OCI-LY7 (cell line): ENCODE measurements at regions not wholly inside any gene's neighbourhood (a gene's known extent, or its start where the extent isn't known, plus 50 kb on each side); places are given as distances from the start of the nearest gene placed in this dataset.
"Not testable (repeated sequence)": the region's sequence is repeated elsewhere in the genome, so short reads cannot be mapped to it uniquely, and the experiment has no call there.

Experiments
- BruUV-seq: library from RNA; stranded (reverse); fragments of 400-500 nt; replicated peaks from 2 replicates; lab custom pipeline; 2021; lab: Mats Ljungman, UMichigan
- CTCF ChIA-PET: fragments of 300-600 bp; sonication (Branson Sonifier 250); formaldehyde crosslinking; loops from one replicate; lab custom pipeline; 2022; ENCODE audit warnings: antibody characterized with exemption; ENCODE audit not compliant: unreplicated experiment; lab: Charles Lee
- POLR2A ChIA-PET: fragments of 300-600 bp; sonication (Branson Sonifier 250); formaldehyde crosslinking; loops from one replicate; lab custom pipeline; 2022; ENCODE audit warnings: antibody characterized with exemption; lab: Charles Lee
- DNase-seq: peaks from one replicate; pipeline ENCODE4 v3.0.0-alpha.2; 2015; ENCODE audit warnings: low spot score
- H2AFZ ChIP-seq: fragments of 200-600 bp; sonication (generic), shearing (Covaris generic); 2 replicates; pipeline ENCODE4 v1.6.1; 2014; ENCODE audit warnings: mild to moderate bottlenecking, antibody characterized with exemption, low read length, moderate library complexity
- H3K27ac ChIP-seq: fragments of 200-600 bp; sonication (generic); 2 replicates; pipeline ENCODE4 v1.5.1; 2014; ENCODE audit warnings: mixed run types, low read depth, mild to moderate bottlenecking, moderate library complexity, low read length, inconsistent platforms; ENCODE audit not compliant: poor library complexity, severe bottlenecking
- H3K36me3 ChIP-seq: fragments of 200-600 bp; sonication (generic); 2 replicates; pipeline ENCODE4 v1.6.1; 2014; ENCODE audit warnings: mild to moderate bottlenecking, antibody characterized with exemption, low read length, moderate library complexity, mixed read lengths; ENCODE audit not compliant: insufficient read depth
- H3K4me1 ChIP-seq: fragments of 200-600 bp; sonication (generic); 2 replicates; pipeline ENCODE4 v1.5.1; 2014; ENCODE audit warnings: mild to moderate bottlenecking, low read length; ENCODE audit not compliant: insufficient read depth, poor library complexity, severe bottlenecking
- H3K4me2 ChIP-seq: fragments of 200-600 bp; sonication (generic); 2 replicates; pipeline ENCODE4 v1.6.1; 2014; ENCODE audit warnings: mild to moderate bottlenecking, low read length
- H3K4me3 ChIP-seq: fragments of 200-600 bp; sonication (generic); 2 replicates; pipeline ENCODE4 v1.5.1; 2014; ENCODE audit warnings: mild to moderate bottlenecking, low read depth, low read length; ENCODE audit not compliant: poor library complexity, severe bottlenecking
- H3K79me2 ChIP-seq: fragments of 200-600 bp; sonication (generic); 2 replicates; pipeline ENCODE4 v1.6.1; 2016; ENCODE audit warnings: low read depth, mild to moderate bottlenecking, low read length, moderate library complexity, mixed read lengths; ENCODE audit not compliant: insufficient read depth
- H3K9me2 ChIP-seq: fragments of 200-600 bp; sonication (generic); 2 replicates; pipeline ENCODE4 v1.6.1; 2016; ENCODE audit warnings: mild to moderate bottlenecking, low read length, mixed read lengths; ENCODE audit not compliant: insufficient read depth
- H3K9me3 ChIP-seq: fragments of 200-600 bp; sonication (generic); 2 replicates; pipeline ENCODE4 v1.6.1; 2014; ENCODE audit warnings: mild to moderate bottlenecking, mixed run types, low read length, mixed read lengths
- H4K20me1 ChIP-seq: fragments of 200-600 bp; sonication (generic); 2 replicates; pipeline ENCODE4 v1.6.1; 2014; ENCODE audit warnings: mild to moderate bottlenecking, antibody characterized with exemption, low read length, moderate library complexity, mixed read lengths; ENCODE audit not compliant: insufficient read depth
- EZH2phosphoT487 ChIP-seq: fragments of 200-600 bp; sonication (generic); IDR thresholded peaks from 2 replicates; pipeline ENCODE4 v1.6.1; 2018; ENCODE audit warnings: low read depth, borderline replicate concordance, mild to moderate bottlenecking, mixed run types, antibody characterized with exemption, low read length, moderate library complexity, mixed read lengths
- intact Hi-C: fragments of 100-400 bp; cut with micrococcal nuclease; formaldehyde crosslinking; loops from one replicate; pipeline ENCODE4 v1.10.0; 2022; ENCODE audit not compliant: unreplicated experiment
- TF ChIP-seq, protein P1 (sequence below): fragments of 200-600 bp; sonication (generic); conservative IDR thresholded peaks from 2 replicates; pipeline ENCODE4 v1.5.1; 2014; ENCODE audit warnings: mild to moderate bottlenecking, antibody characterized with exemption, low read length, moderate library complexity, mixed read lengths

DNA sequence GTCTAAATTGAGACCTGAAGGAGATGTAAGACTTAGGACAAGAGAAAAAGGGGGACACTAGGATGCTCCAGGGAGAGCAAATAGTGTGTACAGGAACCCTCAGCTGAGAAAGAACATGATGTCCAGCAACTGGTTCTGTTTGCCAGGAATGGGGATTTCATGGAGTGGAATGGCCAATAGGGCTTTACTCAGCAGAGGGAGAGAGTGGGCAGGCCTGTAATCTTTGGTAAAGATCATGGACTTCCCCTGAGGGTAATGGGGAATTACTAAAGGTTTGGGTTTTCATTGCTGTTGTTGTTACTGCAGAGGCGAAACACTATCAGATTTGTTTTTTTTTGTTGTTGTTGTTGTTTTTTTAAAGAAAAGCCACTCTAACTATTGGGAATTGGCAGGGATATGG lies 99.0 kb downstream of the SCN11A start:
- CTCF ChIA-PET: no interaction called here
- H3K27ac ChIP-seq: no peak overlapping the region
- no peaks in the 10 kb centered on the region for H4K20me1 ChIP-seq
- no peaks in the 10 kb centered on the region for H3K9me2 ChIP-seq
- H2AFZ ChIP-seq: no peak overlapping the region
- POLR2A ChIA-PET: no interaction called here
- no peak for DNase-seq
- H3K4me3 ChIP-seq: no peak overlapping the region
- intact Hi-C loops: no loop called here
- H3K79me2 ChIP-seq: no peaks in the 10 kb centered on the region
- no peak overlapping the region for H3K4me2 ChIP-seq
- no peaks in the 10 kb centered on the region for H3K4me1 ChIP-seq
- no peak for TF ChIP-seq EZH2phosphoT487
- TF ChIP-seq, protein P1, sequence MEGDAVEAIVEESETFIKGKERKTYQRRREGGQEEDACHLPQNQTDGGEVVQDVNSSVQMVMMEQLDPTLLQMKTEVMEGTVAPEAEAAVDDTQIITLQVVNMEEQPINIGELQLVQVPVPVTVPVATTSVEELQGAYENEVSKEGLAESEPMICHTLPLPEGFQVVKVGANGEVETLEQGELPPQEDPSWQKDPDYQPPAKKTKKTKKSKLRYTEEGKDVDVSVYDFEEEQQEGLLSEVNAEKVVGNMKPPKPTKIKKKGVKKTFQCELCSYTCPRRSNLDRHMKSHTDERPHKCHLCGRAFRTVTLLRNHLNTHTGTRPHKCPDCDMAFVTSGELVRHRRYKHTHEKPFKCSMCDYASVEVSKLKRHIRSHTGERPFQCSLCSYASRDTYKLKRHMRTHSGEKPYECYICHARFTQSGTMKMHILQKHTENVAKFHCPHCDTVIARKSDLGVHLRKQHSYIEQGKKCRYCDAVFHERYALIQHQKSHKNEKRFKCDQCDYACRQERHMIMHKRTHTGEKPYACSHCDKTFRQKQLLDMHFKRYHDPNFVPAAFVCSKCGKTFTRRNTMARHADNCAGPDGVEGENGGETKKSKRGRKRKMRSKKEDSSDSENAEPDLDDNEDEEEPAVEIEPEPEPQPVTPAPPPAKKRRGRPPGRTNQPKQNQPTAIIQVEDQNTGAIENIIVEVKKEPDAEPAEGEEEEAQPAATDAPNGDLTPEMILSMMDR: no peak
- H3K9me3 ChIP-seq: no peaks in the 10 kb centered on the region
- BruUV-seq: no TSS peak
- H3K36me3 ChIP-seq: no peaks in the 10 kb centered on the region

DNA sequence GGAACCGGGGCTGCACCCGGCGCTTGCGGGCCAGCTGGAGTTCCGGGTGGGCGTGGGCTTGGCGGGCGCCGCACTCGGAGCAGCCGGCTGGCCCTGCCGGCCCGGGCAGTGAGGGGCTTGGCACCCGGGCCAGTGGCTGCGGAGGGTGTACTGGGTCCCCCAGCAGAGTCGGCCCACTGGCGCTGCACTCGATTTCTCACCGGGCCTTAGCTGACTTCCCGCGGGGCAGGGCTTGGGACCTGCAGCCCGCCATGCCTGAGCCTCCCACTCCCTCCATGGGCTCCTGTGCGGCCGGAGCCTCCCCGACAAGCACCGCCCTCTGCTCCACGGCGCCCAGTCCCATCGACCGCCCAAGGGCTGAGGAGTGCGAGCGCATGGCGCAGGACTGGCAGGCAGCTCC lies 100.6 kb downstream of the SCN11A start:
- DNase-seq, H2AFZ ChIP-seq, H3K27ac ChIP-seq, H3K9me2 ChIP-seq, H3K79me2 ChIP-seq, intact Hi-C loops, H3K9me3 ChIP-seq, H3K36me3 ChIP-seq, H4K20me1 ChIP-seq, H3K4me3 ChIP-seq, BruUV-seq, POLR2A ChIA-PET, H3K4me2 ChIP-seq, H3K4me1 ChIP-seq, CTCF ChIA-PET: not testable (repeated sequence)

DNA sequence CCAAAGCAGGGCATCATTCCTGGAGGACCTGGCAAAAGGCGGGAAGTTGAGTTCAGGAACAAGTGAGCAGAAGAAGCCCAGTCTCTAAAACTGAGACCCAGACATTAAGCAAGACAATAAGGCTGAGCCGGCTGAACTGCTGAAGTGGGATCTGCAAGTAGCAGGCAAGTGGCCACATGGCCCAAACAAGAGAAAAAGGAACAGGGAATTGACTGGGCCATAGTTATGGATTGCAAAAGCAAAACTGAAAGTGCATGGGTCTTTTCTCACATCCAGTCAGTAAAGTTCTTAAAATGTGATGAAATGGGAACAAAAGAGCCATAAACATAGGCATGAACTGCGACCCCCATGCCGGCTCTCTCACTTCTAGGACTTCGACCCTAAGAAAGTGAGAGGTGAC lies 101.2 kb downstream of the SCN11A start:
- Histone ChIP-seq H3K79me2 (no peaks in the 10 kb centered on the region), H3K9me2 (no peaks in the 10 kb centered on the region), H2AFZ (no peak overlapping the region), H3K27ac (no peak overlapping the region), H4K20me1 (no peaks in the 10 kb centered on the region), H3K4me3 (no peak overlapping the region), H3K4me2 (no peak overlapping the region), H3K4me1 (no peaks in the 10 kb centered on the region), H3K36me3 (no peaks in the 10 kb centered on the region), H3K9me3 (no peaks in the 10 kb centered on the region)
- TF ChIP-seq, protein P1: no peak
- no peak for TF ChIP-seq EZH2phosphoT487
- POLR2A ChIA-PET: no interaction called here
- BruUV-seq: no TSS peak
- intact Hi-C loops: no loop called here
- no peak for DNase-seq
- CTCF ChIA-PET: no interaction called here
